Heart left ventricle (tissue), 16 donors: ENCODE measurements at regions not wholly inside any gene's neighbourhood (a gene's known extent, or its start where the extent isn't known, plus 50 kb on each side); places are given as distances from the start of the nearest gene placed in this dataset.

Experiments used
- ATAC-seq, 4 donors: fragments of 200-7000 bp; cut with Tn5 transposase; one replicate each; pipeline ENCODE4 v1.9.1; 2020 to 2022; ENCODE audit warnings: moderate library complexity in 4 of 4, mild to moderate bottlenecking in 3 of 4, moderate number of reproducible peaks in 1 of 4
- DNase-seq, 5 donors: peaks; one replicate each; pipeline ENCODE4 v3.0.0-alpha.2; 2020
- H3K27ac ChIP-seq, 12 donors: fragments of 200-600 bp; sonication (generic) in 4 of 12; one replicate each; pipeline versions ENCODE4 v1.5.0 to v1.8.0; 2016 to 2022; ENCODE audit warnings: mild to moderate bottlenecking in 2 of 12
- H3K27me3 ChIP-seq, 9 donors: fragments of 200-600 bp; sonication (generic) in 2 of 9; one replicate each; pipeline versions ENCODE4 v1.5.1 to v1.8.0; 2016 to 2022; ENCODE audit warnings: mild to moderate bottlenecking in 3 of 9
- H3K36me3 ChIP-seq, 9 donors: fragments of 200-600 bp; sonication (generic) in 2 of 9; one replicate each; pipeline versions ENCODE4 v1.5.0 to v1.8.0; 2018 to 2022; ENCODE audit warnings: mild to moderate bottlenecking in 2 of 9
- H3K4me1 ChIP-seq, 12 donors: fragments of 200-600 bp; sonication (generic) in 4 of 12; one replicate each; pipeline versions ENCODE4 v1.5.0 to v1.8.0; 2016 to 2022; ENCODE audit warnings: mild to moderate bottlenecking in 3 of 12
- H3K4me3 ChIP-seq, 12 donors: fragments of 200-600 bp; sonication (generic) in 4 of 12; one replicate each; pipeline versions ENCODE4 v1.5.0 to v1.8.0; 2017 to 2022; ENCODE audit warnings: mild to moderate bottlenecking in 9 of 12, moderate library complexity in 4 of 12
- H3K9me3 ChIP-seq, 12 donors: fragments of 200-600 bp; sonication (generic) in 4 of 12; one replicate each; pipeline versions ENCODE4 v1.5.0 to v1.8.0; 2016 to 2022; ENCODE audit warnings: mild to moderate bottlenecking in 1 of 12
- CTCF ChIP-seq, 12 donors: fragments of 200-600 bp; sonication (generic) in 4 of 12; IDR thresholded peaks; one replicate each; pipeline versions ENCODE4 v1.5.0 to v1.8.0; 2018 to 2022; ENCODE audit warnings: antibody characterized with exemption in 12 of 12, mild to moderate bottlenecking in 5 of 12
- POLR2A ChIP-seq, 2 donors: fragments of 450-650 bp; IDR thresholded peaks; one replicate each; pipeline ENCODE4 v1.6.1; 2017; ENCODE audit warnings: antibody characterized with exemption in 2 of 2, mild to moderate bottlenecking in 2 of 2, moderate library complexity in 2 of 2
- WGBS, 4 donors: extraction: QIAGEN DNeasy Blood & Tissue Kit in 2 of 4; methylation state at CpG; one replicate each; pipeline versions ENCODE4 v1.1.5 to v1.1.7; 2013 to 2018; 5-methylcytosine and 5-hydroxymethylcytosine counted together
- intact Hi-C, 10 donors: fragments of 100-400 bp; cut with DNase I; formaldehyde crosslinking; loops; one replicate each; pipeline versions ENCODE4 v1.11.1 to v1.14.2; 2022
- donor health status: ischemic (EF 13 %, LVEDD 7.1; RV severe dilation, severe dysfunction).
- donor health status: healthy with polysubstance abuse.
- donor health status: DM: no; HTN: yes; CAD: no.
- donor health status: DM: no; HTN: no; CAD: no.
- donor health status: ischemic (EF 25% LVEDD 6.9; RV normal size, moderate dysfunction).
- donor health status: ischemic (EF 25% LVEDD 5.7; RV mildly dilated, moderate dysfunction).
- donor health status: healthy.
- donor health status: DM: yes; HTN: yes; CAD: no.
- donor health status: ischemic (EF 35%, LVEDD 5.7; RV mildly dilated, moderate dysfunction).
- donor health status: nonischemic (EF 11% LVEDD 7.7; RV severe dilation, severe dysfunction).
- donor health status: DM: yes; HTN: yes; CAD: no.
- donor health status: PGD.
- donor health status: ischemic (EF 29% LVEDD 5.4; RV normal size, mild dysfunction).
- donor health status: nonischemic (EF 23%, LVEDD 6.1; RV moderate dilation, normal function).

- H3K4me1 ChIP-seq = no peaks in the 10 kb centered on the region
- WGBS, 4 donors = 68 to 84% (median 78%) methylated on average over 4 of the region's 4 CpGs
- no peak for TF ChIP-seq POLR2A (IDR thresholded peaks at IDR 0.05)
- TF ChIP-seq CTCF (IDR thresholded peaks at IDR 0.05) = no peak
- no peaks in the 10 kb centered on the region for H3K9me3 ChIP-seq
- no peak overlapping the region for H3K27ac ChIP-seq
- intact Hi-C loops = no loop called here
- H3K4me3 ChIP-seq = no peak overlapping the region
- ATAC-seq (no peak), DNase-seq (no peak)
- H3K36me3 ChIP-seq = no peaks in the 10 kb centered on the region
- H3K27me3 ChIP-seq = peaks cover 0 to 8% (median 0%) of the 10 kb centered on the region in 9 donors
Observed at GRCh38 chrX:95974096-95974470, 710.6 kb upstream of the DIAPH2 start.

- no peak for ATAC-seq
- Histone ChIP-seq H3K4me1 (no peaks in the 10 kb centered on the region), H3K4me3 (no peak overlapping the region), H3K9me3 (peaks cover 0 to 2% (median 0%) of the 10 kb centered on the region in 12 donors), H3K36me3 (no peaks in the 10 kb centered on the region), H3K27me3 (peaks cover 0 to 8% (median 0%) of the 10 kb centered on the region in 9 donors), H3K27ac (no peak overlapping the region)
- DNase-seq = no peak
- 67 to 88% (median 78%) methylated on average over 5 of the region's 5 CpGs for WGBS, 4 donors
- no peak for TF ChIP-seq CTCF (IDR thresholded peaks at IDR 0.05)
- TF ChIP-seq POLR2A (IDR thresholded peaks at IDR 0.05) = no peak
- intact Hi-C loops = no loop called here
Observed at GRCh38 chrX:95974890-95975289, 709.8 kb upstream of the DIAPH2 start.

GRCh38 chrX:95995583-95995982, 689.1 kb upstream of the DIAPH2 start:
- Histone ChIP-seq H3K36me3 (no peaks in the 10 kb centered on the region), H3K4me1 (no peaks in the 10 kb centered on the region), H3K27me3 (no peaks in the 10 kb centered on the region), H3K4me3 (no peak overlapping the region), H3K9me3 (no peaks in the 10 kb centered on the region), H3K27ac (no peak overlapping the region)
- TF ChIP-seq POLR2A (IDR thresholded peaks at IDR 0.05) (no peak), CTCF (IDR thresholded peaks at IDR 0.05) (no peak)
- 86 to 95% (median 93%) methylated on average over 3 of the region's 3 CpGs for WGBS, 4 donors
- no peak for DNase-seq
- intact Hi-C loops = no loop called here
- no peak for ATAC-seq

- no peaks in the 10 kb centered on the region for H3K36me3 ChIP-seq
- no peaks in the 10 kb centered on the region for H3K4me1 ChIP-seq
- WGBS, 4 donors = 58 to 76% (median 64%) methylated on average over 1 of the region's 1 CpG
- no peak overlapping the region for H3K27ac ChIP-seq
- H3K4me3 ChIP-seq = no peak overlapping the region
- ATAC-seq (no peak), DNase-seq (no peak)
- H3K27me3 ChIP-seq = no peaks in the 10 kb centered on the region
- no peaks in the 10 kb centered on the region for H3K9me3 ChIP-seq
- intact Hi-C loops = no loop called here
- TF ChIP-seq CTCF (IDR thresholded peaks at IDR 0.05) (no peak), POLR2A (IDR thresholded peaks at IDR 0.05) (no peak)
Observed at GRCh38 chrX:95996294-95996693, 688.3 kb upstream of the DIAPH2 start.
